GM12874 (cell line): ENCODE measurements at regions not wholly inside any gene's neighbourhood (a gene's known extent, or its start where the extent isn't known, plus 50 kb on each side); places are given as distances from the start of the nearest gene placed in this dataset.

Experiments used
- CTCF ChIP-seq: IDR thresholded peaks from 2 replicates; pipeline ENCODE4 v1.5.1; 2011; ENCODE audit warnings: low read depth, mild to moderate bottlenecking, control low read depth, low read length, moderate library complexity; ENCODE audit not compliant: insufficient read depth

DNA sequence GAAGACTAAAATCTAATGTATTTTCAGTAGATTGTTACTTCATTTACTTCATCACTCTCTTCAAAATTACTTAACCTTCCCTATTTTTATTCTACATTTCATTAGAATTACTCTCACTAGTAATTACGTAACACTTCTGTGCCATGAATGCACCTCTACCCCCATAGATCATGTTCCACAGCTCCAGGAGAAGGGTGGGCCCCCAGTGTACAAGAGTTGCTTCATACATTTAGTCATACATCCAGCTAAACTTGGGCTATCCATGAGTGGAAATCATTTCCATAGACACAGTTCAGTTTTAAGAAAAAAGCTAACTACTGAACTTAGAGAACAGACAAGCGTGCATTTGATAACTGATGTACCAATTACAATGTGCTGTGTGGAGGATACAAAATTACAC is 104.2 kb downstream of the HSFY1 start:
- TF ChIP-seq CTCF: no peak

GRCh38 chrY:18664559-18664958 is 109.0 kb downstream of the HSFY2 start:
- no peak for TF ChIP-seq CTCF

DNA sequence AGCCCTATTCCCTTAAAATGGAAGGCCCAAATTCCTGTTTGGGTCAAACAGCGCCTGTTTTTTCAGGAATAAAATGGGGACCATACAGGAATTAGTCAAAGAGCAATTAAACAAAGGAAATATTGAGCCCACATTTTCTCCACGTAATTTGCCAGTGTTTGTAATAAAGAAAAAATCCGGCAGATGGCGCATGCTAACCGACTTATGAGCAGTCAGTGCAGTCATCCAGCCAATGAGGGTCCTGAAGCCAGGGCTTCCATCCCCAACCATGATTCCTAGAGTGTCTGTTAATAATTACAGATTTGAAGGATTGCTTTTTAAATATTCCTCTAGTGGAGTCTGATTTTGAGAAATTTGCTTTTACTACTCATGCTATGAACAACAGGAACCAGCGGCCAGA is 103.7 kb downstream of the HSFY2 start:
- peak; percentile 17; the same call in 1 of the 2 replicates for TF ChIP-seq CTCF

- TF ChIP-seq CTCF: no peak
These were observed 101.6 kb downstream of the HSFY2 start for GRCh38 chrY:18671970-18672369.
